Stimulated activated CD8-positive, alpha-beta memory T cell treated with anti-CD3 and anti-CD28 coated beads, Interleukin-7, amount 100 ng/mL, for 24 hours (primary cell): ENCODE measurements at regions not wholly inside any gene's neighbourhood (a gene's known extent, or its start where the extent isn't known, plus 50 kb on each side); places are given as distances from the start of the nearest gene placed in this dataset.

Experiments
- DNase-seq: peaks from one replicate; pipeline ENCODE4 v3.0.0-alpha.2; 2020; ENCODE audit warnings: low read depth

- no peak for DNase-seq
Measured at GRCh38 chr6:24987446-24988115, 51.8 kb upstream of the RIPOR2 start.

DNA sequence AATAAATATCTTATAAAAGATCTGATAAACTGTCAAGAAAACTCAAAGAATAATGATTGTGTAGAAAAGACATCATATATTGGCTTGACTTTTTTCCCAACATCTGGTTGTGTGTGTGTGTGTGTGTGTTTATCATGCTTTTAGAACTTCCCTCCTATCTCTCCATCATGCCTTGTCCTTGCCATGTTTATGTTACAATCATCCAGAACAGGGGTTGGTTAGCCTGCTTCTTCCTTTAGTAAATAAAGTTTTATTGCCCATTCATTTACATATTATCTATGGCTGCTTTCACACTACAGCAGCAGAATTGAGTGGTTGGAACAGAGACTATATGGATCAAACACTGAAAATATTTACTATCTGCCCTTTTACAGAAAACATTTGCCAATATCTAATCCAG, 52.8 kb upstream of the RIPOR2 start:
- no peak for DNase-seq

DNA sequence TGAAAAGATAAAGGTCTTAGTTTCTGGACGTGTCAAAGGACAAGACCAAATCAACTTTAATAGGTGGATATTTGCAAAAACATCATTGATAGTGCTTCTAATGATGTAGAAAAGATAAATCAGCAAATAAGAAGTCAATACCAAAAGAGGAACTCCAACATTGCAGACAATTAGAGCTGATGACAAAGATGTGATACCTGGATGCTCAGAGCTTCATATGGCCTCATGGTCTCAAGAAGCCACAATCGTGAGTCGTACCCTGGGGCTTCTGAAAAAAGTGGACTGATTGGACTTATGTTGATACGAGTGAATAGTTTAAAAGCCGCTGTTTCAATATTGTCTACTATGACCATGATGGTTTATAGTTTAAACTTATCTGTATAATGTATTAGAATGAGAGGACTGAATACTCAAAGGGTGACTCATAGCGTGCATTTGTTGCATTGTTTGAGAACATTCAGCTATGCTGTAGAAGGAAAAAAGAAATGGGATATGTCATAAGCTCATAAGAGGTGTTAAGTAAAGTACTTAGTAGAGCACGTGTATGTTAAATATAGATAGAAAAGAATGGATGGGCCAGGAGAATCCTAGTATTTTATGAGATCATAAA, 54.6 kb upstream of the RIPOR2 start:
- no peak for DNase-seq

DNA sequence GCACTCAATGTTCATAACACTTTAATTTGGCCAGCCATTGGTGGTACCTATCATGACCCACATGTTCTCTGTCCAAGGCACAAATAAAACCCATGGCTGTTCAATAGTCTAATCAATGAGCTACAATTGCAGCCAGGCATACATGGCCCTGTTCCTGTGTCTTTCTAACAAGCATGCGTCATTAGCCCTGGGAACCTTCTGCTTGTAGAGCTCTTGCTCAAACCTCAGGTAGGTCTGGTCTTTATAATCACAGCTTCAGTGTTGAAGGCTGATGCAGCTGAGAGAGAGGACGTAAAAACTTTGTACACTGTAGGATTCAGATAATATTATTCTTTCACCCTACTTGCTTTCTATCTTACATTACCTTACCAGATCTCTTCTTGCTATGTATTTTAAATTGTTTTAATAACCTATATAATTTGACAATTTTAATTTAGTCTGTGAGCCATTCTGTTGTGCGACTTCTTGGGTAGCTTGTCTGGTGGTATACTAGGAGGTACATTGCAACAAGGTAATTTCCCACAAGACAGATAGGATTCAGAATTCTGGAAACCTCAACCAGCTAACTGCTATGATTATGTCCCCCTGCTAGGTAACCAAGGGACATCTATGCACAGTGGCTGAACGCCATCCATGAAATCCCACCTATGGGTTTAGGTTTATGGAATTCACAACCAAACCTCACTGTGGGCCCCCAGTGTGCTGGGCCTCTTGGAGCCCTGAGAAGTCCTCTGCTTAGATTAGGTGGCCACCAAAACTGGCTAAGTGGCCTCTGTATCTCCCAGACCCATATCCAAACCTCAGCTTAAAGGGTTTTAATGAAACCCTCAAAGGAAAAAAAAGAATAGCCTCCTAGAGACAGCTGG, 55.4 kb upstream of the RIPOR2 start:
- DNase-seq, result no peak

DNA sequence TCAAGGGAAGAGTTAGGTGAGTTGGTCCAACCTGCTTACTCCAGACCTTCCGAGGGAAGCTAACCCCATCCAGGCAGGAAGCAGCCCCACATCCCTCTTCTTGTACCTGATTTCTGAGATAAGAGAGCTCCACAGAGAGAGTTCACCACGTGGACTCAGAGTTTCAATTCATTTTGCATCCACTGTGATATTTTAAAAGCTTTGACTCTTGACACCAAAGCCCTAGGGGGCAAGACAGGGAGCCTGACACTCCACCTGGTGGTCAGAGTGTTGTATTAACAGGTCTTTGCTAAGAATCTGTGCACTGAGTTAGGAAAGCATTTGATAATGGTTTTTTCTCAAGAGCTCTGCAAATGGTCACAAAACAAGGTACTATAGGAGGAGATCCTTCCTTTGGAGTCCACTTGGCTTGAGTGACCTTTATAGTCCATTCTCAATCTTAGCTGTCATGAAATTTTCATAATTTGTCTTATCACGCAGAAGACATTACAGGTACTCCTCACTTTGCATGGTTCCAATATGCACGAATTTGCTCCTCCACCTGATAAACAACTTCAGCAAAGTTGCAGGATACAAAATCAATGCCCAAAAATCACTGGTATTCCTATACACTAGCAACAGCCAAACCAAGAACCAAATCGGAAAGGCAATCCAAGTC, 56.2 kb upstream of the RIPOR2 start:
- no peak for DNase-seq

DNA sequence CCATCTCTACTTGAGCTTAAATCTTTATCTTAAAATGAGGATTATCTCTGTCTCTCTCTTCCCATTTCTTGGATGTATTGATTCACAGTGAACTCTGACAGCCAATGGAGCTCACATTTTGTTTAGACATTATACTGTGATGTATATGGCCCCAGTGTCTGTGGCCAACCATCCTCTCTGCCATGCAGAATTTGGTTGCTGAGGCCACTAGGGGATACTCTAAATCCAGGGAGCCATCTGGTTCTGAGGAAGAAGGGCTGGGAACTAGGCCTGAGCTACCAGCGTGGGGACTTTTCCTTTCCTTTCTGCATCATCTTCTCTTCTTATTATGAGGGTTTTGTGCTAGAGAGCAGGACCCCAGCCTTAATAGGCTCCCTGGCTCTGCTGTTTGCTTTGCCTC, 59.1 kb upstream of the RIPOR2 start:
- no peak for DNase-seq

- DNase-seq, result no peak
Measured at GRCh38 chr6:24995270-24995669, 59.5 kb upstream of the RIPOR2 start.

GRCh38 chr6:24996269-24996836, 60.6 kb upstream of the RIPOR2 start:
- DNase-seq, result no peak

DNA sequence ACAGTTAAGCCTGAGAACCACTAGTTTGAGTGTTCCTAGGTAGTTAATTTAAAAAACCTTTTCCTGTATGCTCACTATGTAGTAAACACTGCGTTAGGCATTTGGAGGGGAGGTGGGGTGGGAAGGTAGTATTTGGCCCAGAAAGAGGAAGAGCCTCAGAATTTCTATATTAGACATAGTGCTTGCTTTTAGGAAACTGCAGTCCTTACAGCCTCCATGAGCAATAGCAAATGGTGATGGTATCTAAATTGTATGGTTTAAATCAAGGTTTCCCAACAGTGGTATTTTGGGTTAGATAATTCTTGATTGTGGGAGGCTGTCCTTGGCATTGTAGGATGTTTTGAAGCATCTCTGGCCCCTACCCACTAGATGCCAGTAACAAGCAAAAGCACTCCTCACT, 61.5 kb upstream of the RIPOR2 start:
- no peak for DNase-seq

GRCh38 chr6:24997905-24998304, 62.1 kb upstream of the RIPOR2 start:
- no peak for DNase-seq

DNA sequence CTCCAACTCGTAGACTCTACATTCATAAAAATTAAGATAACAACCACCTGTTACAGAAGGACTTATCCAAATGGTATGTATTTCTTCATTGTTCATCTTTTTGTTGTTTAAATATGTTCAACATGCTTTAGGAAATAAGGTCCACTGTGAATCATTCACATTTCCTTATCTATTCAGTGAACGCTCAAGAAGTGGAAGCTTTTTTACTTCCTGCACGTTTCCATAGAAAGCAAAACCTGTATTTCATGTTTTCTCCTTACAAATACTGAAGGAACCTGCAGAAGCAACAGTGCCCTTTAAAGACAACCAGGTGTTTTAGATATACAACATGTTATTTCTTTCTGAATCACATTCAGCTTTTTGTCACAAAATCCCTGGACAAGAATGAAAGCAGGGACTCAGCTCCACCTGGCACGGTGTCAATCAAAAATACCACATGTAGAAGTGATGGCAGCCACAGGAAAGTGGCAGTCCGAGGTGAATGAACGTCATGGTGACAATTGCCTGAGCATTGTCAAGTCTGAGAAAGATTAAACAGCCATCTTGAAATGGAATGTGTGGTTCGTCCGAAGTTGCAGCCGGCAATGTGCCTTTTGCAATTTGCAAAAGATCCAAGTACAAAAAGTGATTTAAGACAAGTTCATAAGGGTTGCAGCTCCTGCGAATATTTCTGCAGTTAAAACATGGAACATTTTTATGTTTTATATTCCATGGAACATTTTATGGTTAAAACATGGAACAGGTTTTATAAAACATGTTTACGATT, 66.7 kb upstream of the RIPOR2 start:
- DNase-seq, result no peak

- no peak for DNase-seq
Measured at GRCh38 chr6:25004357-25004756, 68.6 kb upstream of the RIPOR2 start.

GRCh38 chr6:25005010-25005409, 69.2 kb upstream of the RIPOR2 start:
- no peak for DNase-seq

- DNase-seq, result no peak
Measured at GRCh38 chr6:25006075-25006474, 70.3 kb upstream of the RIPOR2 start.

DNA sequence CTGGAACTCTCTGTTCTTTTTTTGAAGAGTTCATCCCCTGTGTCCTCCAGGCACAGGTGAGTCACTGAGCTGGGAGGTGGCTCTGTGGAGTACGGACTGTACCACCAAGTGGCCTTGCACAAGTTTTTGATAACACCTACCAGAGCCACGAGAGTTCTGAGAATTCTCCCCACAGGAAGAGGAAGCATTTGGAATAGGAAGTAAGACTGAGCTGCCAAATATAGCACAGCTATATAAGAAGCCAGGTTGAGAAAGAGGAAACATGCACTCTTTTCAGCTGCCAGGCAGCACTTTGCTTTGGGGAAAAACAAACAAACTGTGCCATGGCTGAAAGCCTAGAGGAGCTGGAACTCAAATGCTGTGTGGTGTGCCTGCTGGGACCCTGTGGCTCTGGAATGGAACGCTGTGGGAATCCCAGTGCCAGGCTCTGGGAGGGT, 70.8 kb upstream of the RIPOR2 start:
- DNase-seq, result no peak

DNA sequence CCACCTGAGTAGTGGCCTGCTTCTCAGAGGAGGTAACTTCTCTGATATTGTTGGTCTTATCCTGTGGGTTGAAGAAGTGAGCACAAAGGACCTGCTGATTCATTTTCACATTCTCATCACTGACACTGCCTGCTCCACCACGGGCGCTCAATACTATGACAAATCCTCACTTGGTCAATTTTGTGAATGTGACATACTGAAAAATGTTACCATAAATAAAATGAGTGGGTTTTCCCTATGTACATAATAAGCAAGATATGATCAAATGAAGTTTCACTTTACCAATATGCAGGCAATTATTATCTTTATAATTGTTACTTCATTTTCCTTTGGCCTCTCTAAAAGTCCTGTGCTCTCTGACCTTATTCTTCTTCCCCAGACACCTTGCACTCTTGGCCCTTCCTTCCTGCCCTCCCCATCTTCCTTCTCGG, 71.5 kb upstream of the RIPOR2 start:
- DNase-seq, result no peak

DNA sequence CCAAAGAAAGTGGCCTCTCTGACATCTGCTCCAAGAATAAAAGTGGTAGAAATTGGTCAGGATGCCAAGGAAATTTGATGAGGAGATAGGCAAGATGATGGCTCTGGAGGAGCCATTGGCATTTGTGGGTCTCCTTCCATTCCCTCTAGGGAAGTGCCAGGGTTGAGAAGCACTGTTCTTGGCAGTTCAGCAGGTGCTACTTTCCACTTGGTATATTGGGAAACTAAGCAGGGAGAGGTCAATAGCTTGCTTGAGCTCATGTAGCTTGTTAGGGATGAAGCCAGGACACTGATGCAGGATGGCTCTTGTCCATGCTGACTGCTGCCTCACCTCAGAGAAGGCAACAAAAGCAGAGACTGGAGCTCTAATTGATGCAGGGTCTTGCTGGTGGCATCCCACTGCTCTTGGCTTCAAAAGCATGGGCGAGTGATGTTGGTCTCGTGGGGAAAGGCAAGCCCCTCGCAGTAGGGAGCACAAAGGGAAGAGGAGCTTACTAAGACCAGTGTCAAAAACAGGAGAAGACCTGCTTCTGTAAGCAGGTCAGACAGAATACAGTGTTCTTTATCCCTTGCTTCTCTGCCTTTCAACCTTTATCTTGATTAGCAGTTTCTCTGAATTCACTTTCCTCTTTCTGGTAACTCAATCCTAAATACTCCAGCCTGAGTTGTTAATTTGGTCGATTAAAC, 73.1 kb upstream of the RIPOR2 start:
- no peak for DNase-seq

GRCh38 chr6:25009393-25009710, 73.6 kb upstream of the RIPOR2 start:
- DNase-seq, result no peak

- no peak for DNase-seq
Measured at GRCh38 chr6:25010176-25010575, 74.4 kb upstream of the RIPOR2 start.

DNA sequence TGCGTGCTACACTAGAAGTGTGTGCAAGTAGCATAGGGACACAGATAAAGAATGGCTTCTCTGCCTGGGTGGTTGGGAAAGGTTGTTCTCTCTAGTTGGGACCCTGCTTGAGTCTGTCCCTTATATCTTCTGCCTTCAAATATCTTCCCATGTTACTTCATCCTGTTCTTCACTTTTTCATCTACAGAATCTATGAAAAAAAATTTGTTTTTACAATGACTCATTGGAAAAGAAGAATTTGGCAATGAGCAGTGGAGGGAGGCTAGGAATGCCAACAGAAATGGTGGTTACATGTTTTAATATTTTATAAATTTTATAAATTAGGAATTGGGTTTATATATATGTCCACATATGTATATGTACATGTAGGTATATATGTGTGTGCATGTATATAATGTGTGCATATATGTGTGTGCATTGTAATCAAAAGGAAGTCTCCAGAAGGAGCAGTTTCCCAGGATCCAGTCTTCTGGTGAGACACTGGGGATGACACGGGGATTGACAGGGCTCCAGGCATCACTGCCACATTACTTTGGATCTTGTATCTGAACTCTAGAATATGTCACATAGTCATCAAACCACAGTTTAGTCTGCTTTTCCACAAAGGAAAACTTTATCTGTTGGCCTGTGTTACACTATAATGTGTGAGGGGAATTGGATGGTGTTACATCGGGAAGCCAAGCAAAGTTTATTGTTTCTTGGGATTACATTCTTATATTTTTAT, 75.3 kb upstream of the RIPOR2 start:
- no peak for DNase-seq
